ENCODE measurements at regions not wholly inside any gene's neighbourhood (a gene's known extent, or its start where the extent isn't known, plus 50 kb on each side); places are given as distances from the start of the nearest gene placed in this dataset.

DNA sequence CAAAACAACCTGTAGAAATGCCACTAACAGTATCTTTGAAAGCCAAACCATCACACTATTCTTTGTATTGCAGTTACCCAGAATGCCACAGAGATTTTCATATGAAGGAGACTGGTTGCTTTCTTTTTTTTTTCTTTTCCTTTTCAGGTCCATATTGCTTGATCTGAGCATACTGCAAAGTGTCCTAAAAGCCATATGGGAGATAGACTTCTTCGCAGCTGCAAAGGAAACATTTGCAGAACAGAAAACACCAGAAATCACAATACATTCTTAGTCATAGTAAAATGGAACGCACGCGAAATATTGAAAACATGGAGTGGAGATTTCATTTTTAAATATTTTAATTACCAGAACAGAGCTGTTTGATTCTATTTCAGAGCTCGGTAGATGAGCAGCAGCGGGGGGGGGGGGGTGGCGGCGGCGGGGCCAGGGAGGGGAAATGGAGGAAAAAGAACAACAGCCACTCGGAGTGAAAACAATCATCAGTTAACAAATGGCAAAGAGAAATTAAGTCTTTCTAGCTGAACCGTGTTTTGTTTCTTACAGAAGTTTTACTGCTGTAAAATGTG lies 284.1 kb downstream of the NFIB start:
- TF ChIP-seq, protein P1, sequence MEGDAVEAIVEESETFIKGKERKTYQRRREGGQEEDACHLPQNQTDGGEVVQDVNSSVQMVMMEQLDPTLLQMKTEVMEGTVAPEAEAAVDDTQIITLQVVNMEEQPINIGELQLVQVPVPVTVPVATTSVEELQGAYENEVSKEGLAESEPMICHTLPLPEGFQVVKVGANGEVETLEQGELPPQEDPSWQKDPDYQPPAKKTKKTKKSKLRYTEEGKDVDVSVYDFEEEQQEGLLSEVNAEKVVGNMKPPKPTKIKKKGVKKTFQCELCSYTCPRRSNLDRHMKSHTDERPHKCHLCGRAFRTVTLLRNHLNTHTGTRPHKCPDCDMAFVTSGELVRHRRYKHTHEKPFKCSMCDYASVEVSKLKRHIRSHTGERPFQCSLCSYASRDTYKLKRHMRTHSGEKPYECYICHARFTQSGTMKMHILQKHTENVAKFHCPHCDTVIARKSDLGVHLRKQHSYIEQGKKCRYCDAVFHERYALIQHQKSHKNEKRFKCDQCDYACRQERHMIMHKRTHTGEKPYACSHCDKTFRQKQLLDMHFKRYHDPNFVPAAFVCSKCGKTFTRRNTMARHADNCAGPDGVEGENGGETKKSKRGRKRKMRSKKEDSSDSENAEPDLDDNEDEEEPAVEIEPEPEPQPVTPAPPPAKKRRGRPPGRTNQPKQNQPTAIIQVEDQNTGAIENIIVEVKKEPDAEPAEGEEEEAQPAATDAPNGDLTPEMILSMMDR (IDR thresholded peaks at IDR 0.05) = no peak
- no peak for TF ChIP-seq ZFX (IDR thresholded peaks at IDR 0.05; ENCODE audit: borderline replicate concordance)
